Esophagus squamous epithelium (tissue), 4 donors: ENCODE measurements at regions not wholly inside any gene's neighbourhood (a gene's known extent, or its start where the extent isn't known, plus 50 kb on each side); places are given as distances from the start of the nearest gene placed in this dataset.

Experiments
- POLR2A ChIP-seq, 4 donors: fragments of 450-650 bp; IDR thresholded peaks; one replicate each; pipeline ENCODE4 v1.6.1; 2017; ENCODE audit warnings: antibody characterized with exemption in 4 of 4, mild to moderate bottlenecking in 4 of 4, moderate library complexity in 3 of 4
- TF ChIP-seq, protein P1 (sequence below), 6 experiments: fragments of 450-650 bp in 4 of 6; fragments of 200-600 bp in 2 of 6; sonication (generic) in 2 of 6; IDR thresholded peaks; one replicate each; pipeline ENCODE4 v1.5.1; 2016 to 2019; ENCODE audit warnings: antibody characterized with exemption in 6 of 6, mild to moderate bottlenecking in 4 of 6, moderate library complexity in 4 of 6

DNA sequence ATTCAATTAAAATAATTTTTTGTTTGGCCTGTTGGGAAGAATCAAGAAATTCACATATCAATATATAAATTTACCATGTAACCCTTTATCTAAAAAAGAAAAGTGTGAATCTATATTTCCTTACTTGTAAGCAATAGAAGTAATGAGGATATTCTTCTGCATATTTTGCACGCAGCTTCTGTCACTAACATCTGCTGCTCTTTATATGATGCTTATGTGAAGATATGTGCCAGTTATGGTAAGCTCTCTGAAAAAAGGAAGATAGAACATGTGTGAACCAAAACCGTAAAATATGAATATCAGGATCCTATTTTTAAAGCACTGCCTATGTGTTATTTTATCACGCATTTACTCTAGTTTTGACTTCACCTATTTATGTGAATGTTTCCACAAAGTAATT lies 96.4 kb upstream of the ATP11B start:
- TF ChIP-seq, protein P1, sequence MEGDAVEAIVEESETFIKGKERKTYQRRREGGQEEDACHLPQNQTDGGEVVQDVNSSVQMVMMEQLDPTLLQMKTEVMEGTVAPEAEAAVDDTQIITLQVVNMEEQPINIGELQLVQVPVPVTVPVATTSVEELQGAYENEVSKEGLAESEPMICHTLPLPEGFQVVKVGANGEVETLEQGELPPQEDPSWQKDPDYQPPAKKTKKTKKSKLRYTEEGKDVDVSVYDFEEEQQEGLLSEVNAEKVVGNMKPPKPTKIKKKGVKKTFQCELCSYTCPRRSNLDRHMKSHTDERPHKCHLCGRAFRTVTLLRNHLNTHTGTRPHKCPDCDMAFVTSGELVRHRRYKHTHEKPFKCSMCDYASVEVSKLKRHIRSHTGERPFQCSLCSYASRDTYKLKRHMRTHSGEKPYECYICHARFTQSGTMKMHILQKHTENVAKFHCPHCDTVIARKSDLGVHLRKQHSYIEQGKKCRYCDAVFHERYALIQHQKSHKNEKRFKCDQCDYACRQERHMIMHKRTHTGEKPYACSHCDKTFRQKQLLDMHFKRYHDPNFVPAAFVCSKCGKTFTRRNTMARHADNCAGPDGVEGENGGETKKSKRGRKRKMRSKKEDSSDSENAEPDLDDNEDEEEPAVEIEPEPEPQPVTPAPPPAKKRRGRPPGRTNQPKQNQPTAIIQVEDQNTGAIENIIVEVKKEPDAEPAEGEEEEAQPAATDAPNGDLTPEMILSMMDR (IDR thresholded peaks at IDR 0.05) = no peak
- TF ChIP-seq POLR2A (IDR thresholded peaks at IDR 0.05) = no peak
